ENCODE measurements at regions not wholly inside any gene's neighbourhood (a gene's known extent, or its start where the extent isn't known, plus 50 kb on each side); places are given as distances from the start of the nearest gene placed in this dataset.

GRCh38 chr11:115745610-115746512 lies 241.6 kb upstream of the CADM1 start:
- no peak for DNase-seq (ENCODE audit: low spot score)

GRCh38 chr11:115745066-115745465 lies 240.9 kb upstream of the CADM1 start:
- no peak for DNase-seq (ENCODE audit: low spot score)

- no peak for DNase-seq (ENCODE audit: low spot score)
These were observed 239.5 kb upstream of the CADM1 start for GRCh38 chr11:115743719-115744118.

GRCh38 chr11:115741376-115742107 lies 237.3 kb upstream of the CADM1 start:
- no peak for DNase-seq (ENCODE audit: low spot score)

- DNase-seq (ENCODE audit: low spot score), result no peak
These were observed 236.1 kb upstream of the CADM1 start for GRCh38 chr11:115740324-115740723.

GRCh38 chr11:115739878-115740277 lies 235.7 kb upstream of the CADM1 start:
- no peak for DNase-seq (ENCODE audit: low spot score)

- no peak for DNase-seq (ENCODE audit: low spot score)
These were observed 234.9 kb upstream of the CADM1 start for GRCh38 chr11:115739146-115739545.

- no peak for DNase-seq (ENCODE audit: low spot score)
These were observed 233.7 kb upstream of the CADM1 start for GRCh38 chr11:115737875-115738274.

- DNase-seq (ENCODE audit: low spot score), result peak; percentile 31
These were observed 231.9 kb upstream of the CADM1 start for GRCh38 chr11:115736146-115736545.

GRCh38 chr11:115724666-115725065 lies 220.5 kb upstream of the CADM1 start:
- DNase-seq (ENCODE audit: low spot score), result no peak

- no peak for DNase-seq (ENCODE audit: low spot score)
These were observed 218.5 kb upstream of the CADM1 start for GRCh38 chr11:115722711-115723110.

GRCh38 chr11:115721296-115721995 lies 217.2 kb upstream of the CADM1 start:
- DNase-seq (ENCODE audit: low spot score), result no peak

- DNase-seq (ENCODE audit: low spot score), result no peak
These were observed 216.5 kb upstream of the CADM1 start for GRCh38 chr11:115720602-115721245.

GRCh38 chr11:115718945-115719344 lies 214.7 kb upstream of the CADM1 start:
- no peak for DNase-seq (ENCODE audit: low spot score)

GRCh38 chr11:115718106-115718505 lies 213.9 kb upstream of the CADM1 start:
- DNase-seq (ENCODE audit: low spot score), result no peak

- DNase-seq (ENCODE audit: low spot score), result no peak
These were observed 212.7 kb upstream of the CADM1 start for GRCh38 chr11:115716601-115717529.

GRCh38 chr11:115716080-115716479 lies 211.9 kb upstream of the CADM1 start:
- no peak for DNase-seq (ENCODE audit: low spot score)

- no peak for DNase-seq (ENCODE audit: low spot score)
These were observed 211.1 kb upstream of the CADM1 start for GRCh38 chr11:115715251-115715770.

GRCh38 chr11:115712296-115712695 lies 208.1 kb upstream of the CADM1 start:
- no peak for DNase-seq (ENCODE audit: low spot score)

- DNase-seq (ENCODE audit: low spot score), result no peak
These were observed 206.8 kb upstream of the CADM1 start for GRCh38 chr11:115710980-115711379.

All from HT-29 (cell line).